PC-9 (cell line): ENCODE measurements at regions not wholly inside any gene's neighbourhood (a gene's known extent, or its start where the extent isn't known, plus 50 kb on each side); places are given as distances from the start of the nearest gene placed in this dataset.

Source experiments
- BruUV-seq: library from RNA; stranded (reverse); fragments of 400-500 nt; replicated peaks from 2 replicates; lab custom pipeline; 2021; lab: Mats Ljungman, UMichigan
- CTCF ChIA-PET: fragments of 300-600 bp; sonication (Branson Sonifier 250); formaldehyde crosslinking; loops from one replicate; lab custom pipeline; 2022; ENCODE audit warnings: antibody characterized with exemption; lab: Charles Lee
- POLR2A ChIA-PET: fragments of 300-600 bp; sonication (Branson Sonifier 250); formaldehyde crosslinking; loops from one replicate; lab custom pipeline; 2022; ENCODE audit warnings: antibody characterized with exemption; ENCODE audit not compliant: unreplicated experiment; lab: Charles Lee
- DNase-seq, 2 experiments: peaks; one replicate each; pipeline versions ENCODE4 v3.0.0 to v3.0.0-alpha.2; 2015 to 2022; ENCODE audit warnings: mixed read lengths in 1 of 2
- H2AFZ ChIP-seq: fragments of 200-600 bp; sonication (generic); 2 replicates; pipeline ENCODE4 v1.8.1; 2017; ENCODE audit warnings: antibody characterized with exemption
- H3F3A ChIP-seq: fragments of 200-600 bp; sonication (generic); 2 replicates; pipeline ENCODE4 v1.8.1; 2017; ENCODE audit warnings: antibody characterized with exemption, mild to moderate bottlenecking, low read depth; ENCODE audit not compliant: insufficient read depth
- H3K27ac ChIP-seq: fragments of 200-600 bp; sonication (generic); 2 replicates; pipeline ENCODE4 v1.6.1; 2016; ENCODE audit warnings: mixed run types
- H3K27me3 ChIP-seq: fragments of 200-600 bp; sonication (generic); 2 replicates; pipeline ENCODE4 v1.6.1; 2016; ENCODE audit warnings: low read depth, mixed run types; ENCODE audit not compliant: insufficient read depth
- H3K36me3 ChIP-seq: fragments of 200-600 bp; sonication (generic); 2 replicates; pipeline ENCODE4 v1.6.1; 2016; ENCODE audit warnings: low read depth, mixed run types
- H3K4me1 ChIP-seq: fragments of 200-600 bp; sonication (generic); replicated peaks from 2 replicates; pipeline ENCODE4 v1.6.1; 2016; ENCODE audit warnings: mixed run types; ENCODE audit not compliant: insufficient read depth
- H3K4me2 ChIP-seq: fragments of 200-600 bp; sonication (generic); 2 replicates; pipeline ENCODE4 v1.6.1; 2017; ENCODE audit warnings: mixed run types
- H3K4me3 ChIP-seq: fragments of 200-600 bp; sonication (generic); 2 replicates; pipeline ENCODE4 v1.6.1; 2016; ENCODE audit warnings: mixed run types
- H3K79me2 ChIP-seq: fragments of 200-600 bp; sonication (generic); 2 replicates; pipeline ENCODE4 v1.6.1; 2017; ENCODE audit warnings: low read depth, mixed run types
- H3K9me2 ChIP-seq: fragments of 200-600 bp; sonication (generic); 2 replicates; pipeline ENCODE4 v1.8.1; 2017; ENCODE audit warnings: mild to moderate bottlenecking; ENCODE audit not compliant: insufficient read depth
- H3K9me3 ChIP-seq: fragments of 200-600 bp; sonication (generic); 2 replicates; pipeline ENCODE4 v1.8.1; 2016; ENCODE audit warnings: low read depth; ENCODE audit not compliant: insufficient read depth
- H4K20me1 ChIP-seq: fragments of 200-600 bp; sonication (generic); 2 replicates; pipeline ENCODE4 v1.8.1; 2017; ENCODE audit not compliant: insufficient read depth
- CTCF ChIP-seq: fragments of 200-600 bp; sonication (generic); conservative IDR thresholded peaks from 2 replicates; pipeline ENCODE4 v1.6.1; 2017; ENCODE audit warnings: mixed run types, antibody characterized with exemption, mild to moderate bottlenecking, moderate library complexity
- EZH2 ChIP-seq: fragments of 200-600 bp; sonication (generic); IDR thresholded peaks from 2 replicates; pipeline ENCODE4 v1.8.0; 2017; ENCODE audit warnings: antibody characterized with exemption, low read depth
- intact Hi-C: fragments of 100-400 bp; cut with micrococcal nuclease; formaldehyde crosslinking; loops from one replicate; pipeline ENCODE4 v1.10.0; 2022; ENCODE audit not compliant: unreplicated experiment

- Histone ChIP-seq H3K4me3 (no peak overlapping the region), H3K9me2 (no peaks in the 10 kb centered on the region), H3K4me2 (no peak overlapping the region), H3K27ac (no peak overlapping the region), H3K27me3 (no peaks in the 10 kb centered on the region), H2AFZ (no peak overlapping the region), H3K36me3 (no peaks in the 10 kb centered on the region), H3K9me3 (no peaks in the 10 kb centered on the region; the same call in 1 of the 2 replicates), H3K4me1 (no peaks in the 10 kb centered on the region), H3K79me2 (no peaks in the 10 kb centered on the region), H4K20me1 (no peaks in the 10 kb centered on the region), H3F3A (no peaks in the 10 kb centered on the region)
- ChIA-PET POLR2A (no interaction called here), CTCF (no interaction called here)
- no TSS peak for BruUV-seq
- intact Hi-C loops = no loop called here
- TF ChIP-seq CTCF (no peak), EZH2 (no peak)
- no peak for DNase-seq
Observed at GRCh38 chr12:58513301-58513834, 406.9 kb downstream of the LRIG3 start.

DNA sequence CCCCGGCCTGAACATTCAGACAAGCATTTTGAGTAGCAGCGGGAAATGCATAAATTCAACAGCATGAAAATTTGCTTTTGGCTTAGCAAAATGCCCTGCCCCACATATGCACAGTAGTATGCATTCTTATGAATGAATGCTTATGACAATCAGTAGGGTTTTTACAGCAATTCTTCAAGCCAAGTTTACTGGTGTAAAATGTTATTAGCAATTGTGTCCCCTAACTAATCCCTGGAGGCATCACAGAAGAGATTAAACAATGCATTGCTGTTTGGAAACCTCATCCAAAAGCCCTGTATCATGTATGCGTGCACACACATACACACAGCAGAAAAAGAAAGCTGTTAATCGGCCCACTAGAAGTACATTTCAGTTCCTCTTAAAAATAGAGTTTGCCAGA is 406.5 kb downstream of the LRIG3 start:
- Histone ChIP-seq H3K9me3 (no peaks in the 10 kb centered on the region; the same call in 1 of the 2 replicates), H2AFZ (no peak overlapping the region), H3K9me2 (no peaks in the 10 kb centered on the region), H3F3A (no peaks in the 10 kb centered on the region), H3K27ac (no peak overlapping the region), H3K4me2 (no peak overlapping the region), H4K20me1 (no peaks in the 10 kb centered on the region), H3K4me3 (no peak overlapping the region), H3K4me1 (no peaks in the 10 kb centered on the region), H3K36me3 (no peaks in the 10 kb centered on the region), H3K27me3 (no peaks in the 10 kb centered on the region), H3K79me2 (no peaks in the 10 kb centered on the region)
- no TSS peak for BruUV-seq
- CTCF ChIA-PET = no interaction called here
- no peak for DNase-seq
- intact Hi-C loops = no loop called here
- no peak for TF ChIP-seq CTCF
- TF ChIP-seq EZH2 = no peak
- POLR2A ChIA-PET = no interaction called here

DNA sequence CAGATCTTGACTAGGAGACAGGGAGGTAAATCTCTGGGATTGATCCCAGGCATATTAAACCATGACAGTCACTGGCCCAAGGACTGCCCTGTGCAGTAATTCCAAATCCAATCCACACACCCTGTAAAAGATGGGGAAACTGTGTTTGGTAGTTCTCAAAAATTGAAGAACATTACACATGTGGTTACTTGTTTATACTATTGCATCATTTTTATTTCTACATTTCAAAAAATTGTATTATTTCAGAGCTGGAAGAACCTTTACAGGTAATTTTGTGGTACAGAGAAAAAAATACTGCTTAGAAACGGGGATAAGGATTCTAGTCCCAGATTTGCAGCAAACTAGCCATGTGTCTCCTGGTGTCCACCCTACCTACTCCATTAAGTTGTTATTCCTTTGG is 400.5 kb downstream of the LRIG3 start:
- Histone ChIP-seq H3K4me3 (no peak overlapping the region), H3K27ac (no peak overlapping the region), H3F3A (no peaks in the 10 kb centered on the region), H3K4me1 (no peaks in the 10 kb centered on the region), H3K36me3 (no peaks in the 10 kb centered on the region), H3K79me2 (no peaks in the 10 kb centered on the region), H3K27me3 (no peaks in the 10 kb centered on the region), H3K4me2 (no peak overlapping the region), H2AFZ (0 out of 2 replicates have a peak overlapping the region, but pooled peaks have one; percentile 33), H4K20me1 (no peaks in the 10 kb centered on the region), H3K9me3 (no peaks in the 10 kb centered on the region; the same call in 1 of the 2 replicates), H3K9me2 (no peaks in the 10 kb centered on the region)
- intact Hi-C loops = no loop called here
- POLR2A ChIA-PET = no interaction called here
- no peak for DNase-seq
- CTCF ChIA-PET = no interaction called here
- no TSS peak for BruUV-seq
- no peak for TF ChIP-seq CTCF
- no peak for TF ChIP-seq EZH2
